ENCODE measurements at regions not wholly inside any gene's neighbourhood (a gene's known extent, or its start where the extent isn't known, plus 50 kb on each side); places are given as distances from the start of the nearest gene placed in this dataset.

GRCh38 chr3:96711816-96712215 lies 102.6 kb upstream of the EPHA6 start:
- H3K36me3 Mint-ChIP-seq, result no peaks in the 10 kb centered on the region
- no peaks in the 10 kb centered on the region for H3K27me3 Mint-ChIP-seq
- no peak overlapping the region for H3K4me3 ChIP-seq (ENCODE audit: low read length)
- H3K27me3 ChIP-seq (ENCODE audit: insufficient read depth, low read length, poor library complexity, severe bottlenecking), result no peaks in the 10 kb centered on the region
- no peak overlapping the region for H3K4me3 Mint-ChIP-seq
- ChIA-PET POLR2A (no interaction called here), CTCF (no interaction called here)
- peaks cover 2 to 21% (median 4%) of the 10 kb centered on the region in 5 donors for H3K9me3 Mint-ChIP-seq
- H3K36me3 ChIP-seq (ENCODE audit: insufficient read depth, low read length), result no peaks in the 10 kb centered on the region
- DNase-seq, result no peak
- no peaks in the 10 kb centered on the region for H3K4me1 Mint-ChIP-seq
- no peaks in the 10 kb centered on the region for H3K4me1 ChIP-seq (ENCODE audit: insufficient read depth, low read length)
- no peak overlapping the region for H3K27ac Mint-ChIP-seq
- H3K9me3 ChIP-seq (ENCODE audit: low read length), result no peaks in the 10 kb centered on the region
- no peak overlapping the region for H3K27ac ChIP-seq (ENCODE audit: low read depth, low read length)

DNA sequence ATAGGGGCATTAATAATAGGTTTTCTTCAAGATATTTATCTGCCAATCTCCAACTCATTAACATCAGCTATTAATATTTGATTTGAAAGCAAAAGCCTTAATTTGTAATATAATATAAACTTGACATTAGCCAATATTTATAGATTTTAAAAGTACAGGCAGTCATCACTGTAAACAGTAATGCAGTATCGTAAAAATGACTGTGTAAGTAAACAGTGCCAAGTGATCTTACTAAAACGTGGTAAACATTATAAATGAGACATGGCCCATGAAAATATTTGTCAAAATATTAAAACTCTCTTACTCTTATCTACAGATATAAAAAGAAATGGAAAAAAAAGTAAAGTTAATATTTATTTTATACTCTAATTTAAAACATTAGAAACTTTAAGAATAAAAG lies 101.6 kb upstream of the EPHA6 start:
- Histone ChIP-seq H3K9me3 (ENCODE audit: low read length) (no peaks in the 10 kb centered on the region), H3K36me3 (ENCODE audit: insufficient read depth, low read length) (no peaks in the 10 kb centered on the region), H3K27me3 (ENCODE audit: insufficient read depth, low read length, poor library complexity, severe bottlenecking) (no peaks in the 10 kb centered on the region), H3K4me1 (ENCODE audit: insufficient read depth, low read length) (no peaks in the 10 kb centered on the region), H3K4me3 (ENCODE audit: low read length) (no peak overlapping the region), H3K27ac (ENCODE audit: low read depth, low read length) (no peak overlapping the region)
- Mint-ChIP-seq H3K9me3 (peaks cover 2 to 23% (median 4%) of the 10 kb centered on the region in 5 donors), H3K27me3 (no peaks in the 10 kb centered on the region), H3K4me3 (no peak overlapping the region), H3K27ac (no peak overlapping the region), H3K36me3 (no peaks in the 10 kb centered on the region), H3K4me1 (no peaks in the 10 kb centered on the region)
- DNase-seq, result no peak
- ChIA-PET POLR2A (no interaction called here), CTCF (no interaction called here)

GRCh38 chr3:96719921-96720320 lies 94.5 kb upstream of the EPHA6 start:
- ChIA-PET POLR2A (no interaction called here), CTCF (no interaction called here)
- Mint-ChIP-seq H3K36me3 (no peaks in the 10 kb centered on the region), H3K9me3 (peaks cover 0 to 21% (median 3%) of the 10 kb centered on the region in 5 donors), H3K27me3 (no peaks in the 10 kb centered on the region), H3K27ac (no peak overlapping the region), H3K4me3 (no peak overlapping the region), H3K4me1 (no peaks in the 10 kb centered on the region)
- no peaks in the 10 kb centered on the region for H3K27me3 ChIP-seq (ENCODE audit: insufficient read depth, low read length, poor library complexity, severe bottlenecking)
- no peaks in the 10 kb centered on the region for H3K9me3 ChIP-seq (ENCODE audit: low read length)
- no peak overlapping the region for H3K4me3 ChIP-seq (ENCODE audit: low read length)
- H3K27ac ChIP-seq (ENCODE audit: low read depth, low read length), result no peak overlapping the region
- H3K4me1 ChIP-seq (ENCODE audit: insufficient read depth, low read length), result no peaks in the 10 kb centered on the region
- DNase-seq, result no peak
- no peaks in the 10 kb centered on the region for H3K36me3 ChIP-seq (ENCODE audit: insufficient read depth, low read length)

DNA sequence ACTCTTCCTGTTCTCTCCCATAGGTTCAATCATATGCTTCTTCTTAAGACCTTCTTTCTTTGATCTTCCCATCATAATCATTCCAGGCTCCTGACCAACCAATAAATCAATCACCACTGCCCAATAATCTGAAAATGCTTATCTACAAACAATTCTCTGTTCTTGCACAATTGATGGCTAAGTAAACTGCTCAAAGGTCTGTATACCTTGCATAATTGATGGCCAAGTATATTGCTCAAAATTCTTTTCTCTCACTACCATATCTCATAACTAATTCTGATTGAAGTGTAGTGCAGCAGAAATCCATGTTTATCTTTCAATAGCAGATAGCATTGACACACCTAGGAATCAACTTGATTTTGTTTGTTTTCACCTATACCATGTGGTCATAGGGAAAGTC lies 83.4 kb upstream of the EPHA6 start:
- H3K9me3 Mint-ChIP-seq, result peaks cover 0 to 11% (median 1%) of the 10 kb centered on the region in 5 donors
- no peak overlapping the region for H3K4me3 ChIP-seq (ENCODE audit: low read length)

DNA sequence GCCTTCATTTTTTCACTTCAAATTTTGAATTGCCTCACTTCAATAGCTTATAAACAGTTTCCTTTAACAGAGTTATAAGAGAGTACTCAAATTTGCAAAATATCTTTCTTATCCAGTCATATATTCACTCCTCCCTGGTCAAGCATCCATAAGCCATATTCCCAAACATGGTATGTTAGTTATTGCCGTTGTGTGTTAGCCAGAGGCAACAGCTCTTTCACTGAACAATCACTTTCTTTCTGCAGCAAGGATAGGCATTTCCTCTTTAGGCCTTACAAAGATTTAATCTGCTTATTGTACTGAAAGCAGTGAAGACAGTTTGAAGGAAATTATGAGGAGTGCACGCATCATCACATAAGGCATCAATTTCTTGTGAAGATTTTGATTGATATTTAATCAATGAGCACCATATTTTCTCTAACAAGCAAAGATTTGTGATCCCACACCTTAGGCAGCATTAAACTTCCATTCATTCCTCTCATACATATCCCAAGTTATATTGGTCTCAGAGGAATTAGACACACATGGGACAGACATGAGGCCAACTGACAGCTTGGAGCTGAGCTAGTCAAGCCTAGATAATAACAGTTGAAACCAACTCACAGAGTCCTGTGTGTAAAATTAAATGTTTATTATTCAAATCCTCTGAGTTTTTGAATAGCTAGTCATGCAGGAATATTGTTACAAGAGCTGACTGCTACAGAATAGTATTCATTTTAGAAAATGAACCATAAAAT lies 80.0 kb upstream of the EPHA6 start:
- H3K9me3 Mint-ChIP-seq, result peaks cover 0 to 11% (median 4%) of the 10 kb centered on the region in 5 donors
- H3K4me3 ChIP-seq (ENCODE audit: low read length), result no peak overlapping the region
- H3K9me3 ChIP-seq (ENCODE audit: low read length), result no peaks in the 10 kb centered on the region
- no peaks in the 10 kb centered on the region for H3K27me3 Mint-ChIP-seq
- H3K4me1 Mint-ChIP-seq, result no peaks in the 10 kb centered on the region
- no peaks in the 10 kb centered on the region for H3K36me3 ChIP-seq (ENCODE audit: insufficient read depth, low read length)
- H3K27ac Mint-ChIP-seq, result no peak overlapping the region
- POLR2A ChIA-PET, result no interaction called here
- no peaks in the 10 kb centered on the region for H3K36me3 Mint-ChIP-seq
- no peaks in the 10 kb centered on the region for H3K4me1 ChIP-seq (ENCODE audit: insufficient read depth, low read length)
- CTCF ChIA-PET, result interaction anchor here (1.2 kb wide), 1 partner anchor 19 kb away, joined by 3 read pairs; no protein-coding TSS in a partner anchor
- no peak overlapping the region for H3K4me3 Mint-ChIP-seq
- H3K27me3 ChIP-seq (ENCODE audit: insufficient read depth, low read length, poor library complexity, severe bottlenecking), result no peaks in the 10 kb centered on the region
- H3K27ac ChIP-seq (ENCODE audit: low read depth, low read length), result no peak overlapping the region
- DNase-seq, result no peak

More for the DNA sequence above, 83.4 kb upstream of the EPHA6 start:
- H3K4me1 ChIP-seq (ENCODE audit: insufficient read depth, low read length), result no peaks in the 10 kb centered on the region
- ChIA-PET CTCF (no interaction called here), POLR2A (no interaction called here)
- no peak for DNase-seq
- no peaks in the 10 kb centered on the region for H3K36me3 ChIP-seq (ENCODE audit: insufficient read depth, low read length)
- no peaks in the 10 kb centered on the region for H3K9me3 ChIP-seq (ENCODE audit: low read length)
- no peak overlapping the region for H3K27ac ChIP-seq (ENCODE audit: low read depth, low read length)
- Mint-ChIP-seq H3K4me3 (no peak overlapping the region), H3K27ac (no peak overlapping the region), H3K36me3 (no peaks in the 10 kb centered on the region), H3K4me1 (no peaks in the 10 kb centered on the region), H3K27me3 (no peaks in the 10 kb centered on the region)
- H3K27me3 ChIP-seq (ENCODE audit: insufficient read depth, low read length, poor library complexity, severe bottlenecking), result no peaks in the 10 kb centered on the region

- CTCF ChIA-PET, result no interaction called here
Observed at GRCh38 chr3:96748139-96748538, 66.3 kb upstream of the EPHA6 start.

GRCh38 chr3:96750094-96750767 lies 64.2 kb upstream of the EPHA6 start:
- ChIA-PET CTCF (no interaction called here), POLR2A (no interaction called here)
- Mint-ChIP-seq H3K9me3 (peaks cover 0 to 7% (median 4%) of the 10 kb centered on the region in 5 donors), H3K4me3 (no peak overlapping the region), H3K36me3 (no peaks in the 10 kb centered on the region), H3K27ac (no peak overlapping the region), H3K4me1 (no peaks in the 10 kb centered on the region), H3K27me3 (no peaks in the 10 kb centered on the region)
- H3K36me3 ChIP-seq (ENCODE audit: insufficient read depth, low read length), result no peaks in the 10 kb centered on the region
- H3K4me1 ChIP-seq (ENCODE audit: insufficient read depth, low read length), result no peaks in the 10 kb centered on the region
- no peaks in the 10 kb centered on the region for H3K27me3 ChIP-seq (ENCODE audit: insufficient read depth, low read length, poor library complexity, severe bottlenecking)
- H3K9me3 ChIP-seq (ENCODE audit: low read length), result no peaks in the 10 kb centered on the region
- H3K4me3 ChIP-seq (ENCODE audit: low read length), result no peak overlapping the region
- no peak for DNase-seq
- H3K27ac ChIP-seq (ENCODE audit: low read depth, low read length), result no peak overlapping the region

More at GRCh38 chr3:96748139-96748538, 66.3 kb upstream of the EPHA6 start:
- Mint-ChIP-seq H3K4me3 (no peak overlapping the region), H3K27me3 (no peaks in the 10 kb centered on the region), H3K36me3 (no peaks in the 10 kb centered on the region), H3K9me3 (peaks cover 0 to 6% (median 0%) of the 10 kb centered on the region in 5 donors), H3K4me1 (no peaks in the 10 kb centered on the region), H3K27ac (no peak overlapping the region)
- H3K27ac ChIP-seq (ENCODE audit: low read depth, low read length), result no peak overlapping the region
- no peaks in the 10 kb centered on the region for H3K36me3 ChIP-seq (ENCODE audit: insufficient read depth, low read length)
- DNase-seq, result no peak
- no peak overlapping the region for H3K4me3 ChIP-seq (ENCODE audit: low read length)
- H3K4me1 ChIP-seq (ENCODE audit: insufficient read depth, low read length), result no peaks in the 10 kb centered on the region
- POLR2A ChIA-PET, result no interaction called here
- H3K27me3 ChIP-seq (ENCODE audit: insufficient read depth, low read length, poor library complexity, severe bottlenecking), result no peaks in the 10 kb centered on the region
- no peaks in the 10 kb centered on the region for H3K9me3 ChIP-seq (ENCODE audit: low read length)

- Histone ChIP-seq H3K4me3 (ENCODE audit: low read length) (no peak overlapping the region), H3K36me3 (ENCODE audit: insufficient read depth, low read length) (no peaks in the 10 kb centered on the region), H3K27ac (ENCODE audit: low read depth, low read length) (no peak overlapping the region), H3K4me1 (ENCODE audit: insufficient read depth, low read length) (no peaks in the 10 kb centered on the region), H3K9me3 (ENCODE audit: low read length) (no peaks in the 10 kb centered on the region), H3K27me3 (ENCODE audit: insufficient read depth, low read length, poor library complexity, severe bottlenecking) (no peaks in the 10 kb centered on the region)
- Mint-ChIP-seq H3K4me1 (no peaks in the 10 kb centered on the region), H3K36me3 (no peaks in the 10 kb centered on the region), H3K27ac (no peak overlapping the region), H3K4me3 (no peak overlapping the region), H3K9me3 (peaks cover 0 to 12% (median 7%) of the 10 kb centered on the region in 5 donors), H3K27me3 (no peaks in the 10 kb centered on the region)
- ChIA-PET CTCF (interaction anchor here (0.9 kb wide), 1 partner anchor 19 kb away, joined by 3 read pairs; no protein-coding TSS in a partner anchor), POLR2A (no interaction called here)
- DNase-seq, result no peak
Observed at GRCh38 chr3:96753124-96753523, 61.3 kb upstream of the EPHA6 start.

All from CD8-positive, alpha-beta memory T cell (primary cell).